ENCODE measurements at regions not wholly inside any gene's neighbourhood (a gene's known extent, or its start where the extent isn't known, plus 50 kb on each side); places are given as distances from the start of the nearest gene placed in this dataset.

DNA sequence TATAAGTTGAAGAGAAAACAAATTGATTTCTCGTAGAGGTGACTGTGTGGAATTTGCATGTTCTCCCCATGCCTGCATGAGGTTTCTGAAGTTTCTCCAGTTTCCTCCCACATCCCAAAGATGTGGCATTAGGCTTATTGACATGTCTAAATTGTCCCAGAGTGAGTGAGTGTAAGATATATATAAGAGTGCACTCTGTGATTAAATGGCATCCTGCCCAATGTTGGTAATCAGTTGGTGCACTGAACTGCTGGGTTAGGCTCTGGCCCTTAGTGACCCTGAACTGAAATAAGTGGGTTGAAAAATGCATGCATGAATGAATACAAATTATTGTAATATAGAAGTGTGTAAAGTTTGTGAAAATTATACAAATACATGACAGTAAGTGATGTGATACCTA, 1106.5 kb downstream of the TECRL start:
- TF ChIP-seq, protein P1, sequence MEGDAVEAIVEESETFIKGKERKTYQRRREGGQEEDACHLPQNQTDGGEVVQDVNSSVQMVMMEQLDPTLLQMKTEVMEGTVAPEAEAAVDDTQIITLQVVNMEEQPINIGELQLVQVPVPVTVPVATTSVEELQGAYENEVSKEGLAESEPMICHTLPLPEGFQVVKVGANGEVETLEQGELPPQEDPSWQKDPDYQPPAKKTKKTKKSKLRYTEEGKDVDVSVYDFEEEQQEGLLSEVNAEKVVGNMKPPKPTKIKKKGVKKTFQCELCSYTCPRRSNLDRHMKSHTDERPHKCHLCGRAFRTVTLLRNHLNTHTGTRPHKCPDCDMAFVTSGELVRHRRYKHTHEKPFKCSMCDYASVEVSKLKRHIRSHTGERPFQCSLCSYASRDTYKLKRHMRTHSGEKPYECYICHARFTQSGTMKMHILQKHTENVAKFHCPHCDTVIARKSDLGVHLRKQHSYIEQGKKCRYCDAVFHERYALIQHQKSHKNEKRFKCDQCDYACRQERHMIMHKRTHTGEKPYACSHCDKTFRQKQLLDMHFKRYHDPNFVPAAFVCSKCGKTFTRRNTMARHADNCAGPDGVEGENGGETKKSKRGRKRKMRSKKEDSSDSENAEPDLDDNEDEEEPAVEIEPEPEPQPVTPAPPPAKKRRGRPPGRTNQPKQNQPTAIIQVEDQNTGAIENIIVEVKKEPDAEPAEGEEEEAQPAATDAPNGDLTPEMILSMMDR (conservative IDR thresholded peaks at IDR 0.05; ENCODE audit: low read depth, low read length), result no peak
- TF ChIP-seq, protein P2, sequence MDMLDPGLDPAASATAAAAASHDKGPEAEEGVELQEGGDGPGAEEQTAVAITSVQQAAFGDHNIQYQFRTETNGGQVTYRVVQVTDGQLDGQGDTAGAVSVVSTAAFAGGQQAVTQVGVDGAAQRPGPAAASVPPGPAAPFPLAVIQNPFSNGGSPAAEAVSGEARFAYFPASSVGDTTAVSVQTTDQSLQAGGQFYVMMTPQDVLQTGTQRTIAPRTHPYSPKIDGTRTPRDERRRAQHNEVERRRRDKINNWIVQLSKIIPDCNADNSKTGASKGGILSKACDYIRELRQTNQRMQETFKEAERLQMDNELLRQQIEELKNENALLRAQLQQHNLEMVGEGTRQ (IDR thresholded peaks at IDR 0.05; ENCODE audit: low read depth, low read length), result no peak
- no peak for TF ChIP-seq BHLHE40 (IDR thresholded peaks at IDR 0.05; ENCODE audit: low read depth, low read length)
- no peak for TF ChIP-seq POLR2A (IDR thresholded peaks at IDR 0.05; ENCODE audit: low read depth, low read length)
- no peak for TF ChIP-seq MXI1 (IDR thresholded peaks at IDR 0.05; ENCODE audit: borderline replicate concordance, low read depth, low read length)
- no peak for TF ChIP-seq MAFK (IDR thresholded peaks at IDR 0.05; ENCODE audit: low read depth, low read length)
- no peak for TF ChIP-seq RAD21 (IDR thresholded peaks at IDR 0.05; ENCODE audit: low read length)
- TF ChIP-seq SMC3 (IDR thresholded peaks at IDR 0.05; ENCODE audit: low read depth, low read length), result no peak
- TF ChIP-seq NFE2L2 (IDR thresholded peaks at IDR 0.05; ENCODE audit: low read depth, low read length), result no peak
- TF ChIP-seq MAZ (IDR thresholded peaks at IDR 0.05; ENCODE audit: borderline replicate concordance, low read depth, low read length), result no peak
- TF ChIP-seq CEBPB (IDR thresholded peaks at IDR 0.05; ENCODE audit: low read depth, low read length), result no peak
- TF ChIP-seq, protein P3, sequence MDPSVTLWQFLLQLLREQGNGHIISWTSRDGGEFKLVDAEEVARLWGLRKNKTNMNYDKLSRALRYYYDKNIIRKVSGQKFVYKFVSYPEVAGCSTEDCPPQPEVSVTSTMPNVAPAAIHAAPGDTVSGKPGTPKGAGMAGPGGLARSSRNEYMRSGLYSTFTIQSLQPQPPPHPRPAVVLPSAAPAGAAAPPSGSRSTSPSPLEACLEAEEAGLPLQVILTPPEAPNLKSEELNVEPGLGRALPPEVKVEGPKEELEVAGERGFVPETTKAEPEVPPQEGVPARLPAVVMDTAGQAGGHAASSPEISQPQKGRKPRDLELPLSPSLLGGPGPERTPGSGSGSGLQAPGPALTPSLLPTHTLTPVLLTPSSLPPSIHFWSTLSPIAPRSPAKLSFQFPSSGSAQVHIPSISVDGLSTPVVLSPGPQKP (IDR thresholded peaks at IDR 0.05; ENCODE audit: borderline replicate concordance, low read depth, low read length), result no peak

Data from IMR-90 (cell line).